ENCODE measurements at regions not wholly inside any gene's neighbourhood (a gene's known extent, or its start where the extent isn't known, plus 50 kb on each side); places are given as distances from the start of the nearest gene placed in this dataset.

GRCh38 chr4:177964061-177964460 lies 521.8 kb upstream of the AGA start:
- H3K18ac ChIP-seq (ENCODE audit: low read depth in 1 of 2, low read length in 2 of 2) = no peak overlapping the region
- no peak overlapping the region for H2AK5ac ChIP-seq (ENCODE audit: low read length, severe bottlenecking)
- H3K4me1 ChIP-seq (ENCODE audit: control insufficient read depth, insufficient read depth, low read depth, low read length) = no peaks in the 10 kb centered on the region
- WGBS = 89% methylated on average over 3 of the region's 3 CpGs
- H3K36me3 ChIP-seq (ENCODE audit: control insufficient read depth in 1 of 2, insufficient read depth in 2 of 2, low read depth in 1 of 2, low read length in 2 of 2) = no peaks in the 10 kb centered on the region
- H3K9ac ChIP-seq (ENCODE audit: low read length) = no peak overlapping the region
- H4K91ac ChIP-seq (ENCODE audit: low read length) = no peak overlapping the region
- H3K27ac ChIP-seq (ENCODE audit: low read length, poor library complexity, severe bottlenecking) = no peak overlapping the region
- no peak overlapping the region for H3K4me3 ChIP-seq (ENCODE audit: insufficient read depth in 1 of 2, low read depth in 1 of 2, low read length in 2 of 2)
- H3K79me1 ChIP-seq (replicated peaks; ENCODE audit: low read length, poor library complexity, severe bottlenecking) = no peaks in the 10 kb centered on the region
- no peaks in the 10 kb centered on the region for H3K27me3 ChIP-seq (ENCODE audit: control insufficient read depth in 1 of 2, insufficient read depth in 1 of 2, low read length in 2 of 2)
- no peak overlapping the region for H2BK15ac ChIP-seq (ENCODE audit: low read depth, poor library complexity, severe bottlenecking)
- no peak for DNase-seq
- H2BK120ac ChIP-seq (ENCODE audit: low read depth, low read length) = no peak overlapping the region
- H2AFZ ChIP-seq (ENCODE audit: low read depth, low read length) = no peak overlapping the region
- H3K4ac ChIP-seq (ENCODE audit: low read depth in 1 of 2, low read length in 2 of 2) = no peak overlapping the region
- no peaks in the 10 kb centered on the region for H3K9me3 ChIP-seq (ENCODE audit: control insufficient read depth, low read length)
- no peak overlapping the region for H2BK5ac ChIP-seq (ENCODE audit: low read depth, low read length, poor library complexity, severe bottlenecking)
- no peak overlapping the region for H3K23ac ChIP-seq (ENCODE audit: low read length in 2 of 2)
- H2BK12ac ChIP-seq (ENCODE audit: low read length in 2 of 2) = no peak overlapping the region
- no peak overlapping the region for H4K8ac ChIP-seq (ENCODE audit: low read length)
- no peak overlapping the region for H3K14ac ChIP-seq (ENCODE audit: low read length in 2 of 2)
- H3K4me2 ChIP-seq (ENCODE audit: low read length, poor library complexity, severe bottlenecking) = no peak overlapping the region

DNA sequence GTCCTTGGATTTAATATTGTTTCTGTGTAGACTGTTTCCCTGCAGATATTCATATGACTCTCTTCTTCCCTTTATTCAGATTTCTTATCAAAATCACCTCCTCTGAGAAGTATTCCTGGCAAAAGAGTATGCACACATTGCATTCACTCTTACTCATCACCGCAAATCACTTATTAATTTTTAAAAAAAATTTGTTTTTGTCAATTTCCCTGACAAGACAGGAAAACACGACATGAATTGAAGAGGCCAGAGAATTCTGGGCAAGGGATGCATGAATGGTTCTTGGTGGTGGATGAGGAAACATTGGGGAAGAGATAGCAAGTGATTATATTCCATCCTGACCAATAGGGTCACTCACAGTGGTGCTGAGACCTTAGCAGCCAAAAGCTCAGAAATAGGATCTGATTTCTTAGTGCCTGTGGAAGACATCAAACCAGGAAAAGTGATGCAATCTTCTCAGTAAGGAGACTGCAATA lies 522.5 kb upstream of the AGA start:
- Histone ChIP-seq H3K18ac (ENCODE audit: low read depth in 1 of 2, low read length in 2 of 2) (no peak overlapping the region), H3K36me3 (ENCODE audit: control insufficient read depth in 1 of 2, insufficient read depth in 2 of 2, low read depth in 1 of 2, low read length in 2 of 2) (no peaks in the 10 kb centered on the region), H3K4me3 (ENCODE audit: insufficient read depth in 1 of 2, low read depth in 1 of 2, low read length in 2 of 2) (no peak overlapping the region), H2BK120ac (ENCODE audit: low read depth, low read length) (no peak overlapping the region), H3K9ac (ENCODE audit: low read length) (no peak overlapping the region), H3K4me1 (ENCODE audit: control insufficient read depth, insufficient read depth, low read depth, low read length) (no peaks in the 10 kb centered on the region), H4K8ac (ENCODE audit: low read length) (no peak overlapping the region), H3K23ac (ENCODE audit: low read length in 2 of 2) (no peak overlapping the region), H3K27me3 (ENCODE audit: control insufficient read depth in 1 of 2, insufficient read depth in 1 of 2, low read length in 2 of 2) (no peaks in the 10 kb centered on the region), H2AFZ (ENCODE audit: low read depth, low read length) (no peak overlapping the region), H3K14ac (ENCODE audit: low read length in 2 of 2) (no peak overlapping the region), H3K9me3 (ENCODE audit: control insufficient read depth, low read length) (no peaks in the 10 kb centered on the region), H3K79me1 (replicated peaks; ENCODE audit: low read length, poor library complexity, severe bottlenecking) (no peaks in the 10 kb centered on the region), H2BK5ac (ENCODE audit: low read depth, low read length, poor library complexity, severe bottlenecking) (no peak overlapping the region), H2AK5ac (ENCODE audit: low read length, severe bottlenecking) (no peak overlapping the region), H3K4ac (ENCODE audit: low read depth in 1 of 2, low read length in 2 of 2) (no peak overlapping the region), H3K4me2 (ENCODE audit: low read length, poor library complexity, severe bottlenecking) (no peak overlapping the region), H2BK12ac (ENCODE audit: low read length in 2 of 2) (no peak overlapping the region), H3K27ac (ENCODE audit: low read length, poor library complexity, severe bottlenecking) (no peak overlapping the region), H4K91ac (ENCODE audit: low read length) (no peak overlapping the region), H2BK15ac (ENCODE audit: low read depth, poor library complexity, severe bottlenecking) (no peak overlapping the region)
- 95% methylated on average over 2 of the region's 2 CpGs for WGBS
- no peak for DNase-seq

GRCh38 chr4:177967328-177967727 lies 525.1 kb upstream of the AGA start:
- no peaks in the 10 kb centered on the region for H3K27me3 ChIP-seq (ENCODE audit: control insufficient read depth in 1 of 2, insufficient read depth in 1 of 2, low read length in 2 of 2)

GRCh38 chr4:177968817-177969442 lies 526.7 kb upstream of the AGA start:
- no peak overlapping the region for H2BK15ac ChIP-seq (ENCODE audit: low read depth, poor library complexity, severe bottlenecking)
- no peaks in the 10 kb centered on the region for H3K36me3 ChIP-seq (ENCODE audit: control insufficient read depth in 1 of 2, insufficient read depth in 2 of 2, low read depth in 1 of 2, low read length in 2 of 2)
- H3K9me3 ChIP-seq (ENCODE audit: control insufficient read depth, low read length) = no peaks in the 10 kb centered on the region
- no peak overlapping the region for H3K18ac ChIP-seq (ENCODE audit: low read depth in 1 of 2, low read length in 2 of 2)
- H3K27me3 ChIP-seq (ENCODE audit: control insufficient read depth in 1 of 2, insufficient read depth in 1 of 2, low read length in 2 of 2) = no peaks in the 10 kb centered on the region
- H3K27ac ChIP-seq (ENCODE audit: low read length, poor library complexity, severe bottlenecking) = no peak overlapping the region
- H3K9ac ChIP-seq (ENCODE audit: low read length) = no peak overlapping the region
- no peak for DNase-seq
- H2BK5ac ChIP-seq (ENCODE audit: low read depth, low read length, poor library complexity, severe bottlenecking) = no peak overlapping the region
- H3K4ac ChIP-seq (ENCODE audit: low read depth in 1 of 2, low read length in 2 of 2) = no peak overlapping the region
- H3K14ac ChIP-seq (ENCODE audit: low read length in 2 of 2) = no peak overlapping the region
- no peak overlapping the region for H4K91ac ChIP-seq (ENCODE audit: low read length)
- H3K4me2 ChIP-seq (ENCODE audit: low read length, poor library complexity, severe bottlenecking) = no peak overlapping the region
- H2BK120ac ChIP-seq (ENCODE audit: low read depth, low read length) = no peak overlapping the region
- no peak overlapping the region for H2BK12ac ChIP-seq (ENCODE audit: low read length in 2 of 2)
- H3K23ac ChIP-seq (ENCODE audit: low read length in 2 of 2) = no peak overlapping the region
- no peak overlapping the region for H4K8ac ChIP-seq (ENCODE audit: low read length)
- no peak overlapping the region for H2AK5ac ChIP-seq (ENCODE audit: low read length, severe bottlenecking)
- no peak overlapping the region for H3K4me3 ChIP-seq (ENCODE audit: insufficient read depth in 1 of 2, low read depth in 1 of 2, low read length in 2 of 2)
- no peak overlapping the region for H2AFZ ChIP-seq (ENCODE audit: low read depth, low read length)
- no peaks in the 10 kb centered on the region for H3K79me1 ChIP-seq (replicated peaks; ENCODE audit: low read length, poor library complexity, severe bottlenecking)
- WGBS = 88% methylated on average over 3 of the region's 4 CpGs
- H3K4me1 ChIP-seq (ENCODE audit: control insufficient read depth, insufficient read depth, low read depth, low read length) = no peaks in the 10 kb centered on the region

More at GRCh38 chr4:177967328-177967727, 525.1 kb upstream of the AGA start:
- no peak overlapping the region for H2BK120ac ChIP-seq (ENCODE audit: low read depth, low read length)
- no peak overlapping the region for H3K23ac ChIP-seq (ENCODE audit: low read length in 2 of 2)
- H3K4me3 ChIP-seq (ENCODE audit: insufficient read depth in 1 of 2, low read depth in 1 of 2, low read length in 2 of 2) = no peak overlapping the region
- H3K9me3 ChIP-seq (ENCODE audit: control insufficient read depth, low read length) = no peaks in the 10 kb centered on the region
- H4K8ac ChIP-seq (ENCODE audit: low read length) = no peak overlapping the region
- H4K91ac ChIP-seq (ENCODE audit: low read length) = no peak overlapping the region
- H2AK5ac ChIP-seq (ENCODE audit: low read length, severe bottlenecking) = no peak overlapping the region
- H2BK15ac ChIP-seq (ENCODE audit: low read depth, poor library complexity, severe bottlenecking) = no peak overlapping the region
- WGBS = 86% methylated on average over 1 of the region's 3 CpGs
- no peak overlapping the region for H2AFZ ChIP-seq (ENCODE audit: low read depth, low read length)
- no peak overlapping the region for H2BK5ac ChIP-seq (ENCODE audit: low read depth, low read length, poor library complexity, severe bottlenecking)
- no peak for DNase-seq
- no peak overlapping the region for H3K27ac ChIP-seq (ENCODE audit: low read length, poor library complexity, severe bottlenecking)
- no peak overlapping the region for H3K9ac ChIP-seq (ENCODE audit: low read length)
- H3K18ac ChIP-seq (ENCODE audit: low read depth in 1 of 2, low read length in 2 of 2) = no peak overlapping the region
- H3K4ac ChIP-seq (ENCODE audit: low read depth in 1 of 2, low read length in 2 of 2) = no peak overlapping the region
- no peaks in the 10 kb centered on the region for H3K79me1 ChIP-seq (replicated peaks; ENCODE audit: low read length, poor library complexity, severe bottlenecking)
- H2BK12ac ChIP-seq (ENCODE audit: low read length in 2 of 2) = no peak overlapping the region
- no peak overlapping the region for H3K4me2 ChIP-seq (ENCODE audit: low read length, poor library complexity, severe bottlenecking)
- no peaks in the 10 kb centered on the region for H3K4me1 ChIP-seq (ENCODE audit: control insufficient read depth, insufficient read depth, low read depth, low read length)
- H3K14ac ChIP-seq (ENCODE audit: low read length in 2 of 2) = no peak overlapping the region
- H3K36me3 ChIP-seq (ENCODE audit: control insufficient read depth in 1 of 2, insufficient read depth in 2 of 2, low read depth in 1 of 2, low read length in 2 of 2) = no peaks in the 10 kb centered on the region

Measured in mesenchymal stem cell (in vitro differentiated cells and primary cell).